Heart right ventricle (tissue), 16 donors: ENCODE measurements at regions not wholly inside any gene's neighbourhood (a gene's known extent, or its start where the extent isn't known, plus 50 kb on each side); places are given as distances from the start of the nearest gene placed in this dataset.

Source experiments
- ATAC-seq, 8 donors: fragments of 200-7000 bp; cut with Tn5 transposase; one replicate each; pipeline ENCODE4 v1.9.1; 2020; ENCODE audit warnings: mild to moderate bottlenecking in 8 of 8, moderate library complexity in 8 of 8, moderate number of reproducible peaks in 1 of 8
- DNase-seq, 2 donors: peaks; one replicate each; pipeline ENCODE4 v3.0.0-alpha.2; 2020
- H3K27ac ChIP-seq, 10 donors: fragments of 200-600 bp; sonication (generic) in 2 of 10; one replicate each; pipeline versions ENCODE4 v1.5.0 to v1.8.0; 2020 to 2022; ENCODE audit warnings: mild to moderate bottlenecking in 3 of 10
- H3K27me3 ChIP-seq, 7 donors: fragments of 200-600 bp; one replicate each; pipeline ENCODE4 v1.8.0; 2021 to 2022; ENCODE audit warnings: mild to moderate bottlenecking in 2 of 7
- H3K36me3 ChIP-seq, 9 donors: fragments of 200-600 bp; sonication (generic) in 1 of 9; one replicate each; pipeline versions ENCODE4 v1.5.0 to v1.8.0; 2020 to 2022; ENCODE audit warnings: mild to moderate bottlenecking in 2 of 9
- H3K4me1 ChIP-seq, 9 donors: fragments of 200-600 bp; sonication (generic) in 1 of 9; one replicate each; pipeline versions ENCODE4 v1.5.0 to v1.8.0; 2020 to 2022; ENCODE audit warnings: mild to moderate bottlenecking in 4 of 9
- H3K4me3 ChIP-seq, 10 donors: fragments of 200-600 bp; sonication (generic) in 2 of 10; one replicate each; pipeline versions ENCODE4 v1.5.0 to v1.8.0; 2020 to 2022; ENCODE audit warnings: mild to moderate bottlenecking in 7 of 10, moderate library complexity in 2 of 10
- H3K9me3 ChIP-seq, 11 donors: fragments of 200-600 bp in 10 of 11; sonication (generic) in 2 of 11; one replicate each; pipeline versions ENCODE4 v1.5.0 to v1.8.0; 2013 to 2022; ENCODE audit warnings: mild to moderate bottlenecking in 2 of 11, control low read depth in 1 of 11, moderate library complexity in 1 of 11
- CTCF ChIP-seq, 9 donors: fragments of 200-600 bp; sonication (generic) in 2 of 9; IDR thresholded peaks; one replicate each; pipeline versions ENCODE4 v1.5.0 to v1.8.0; 2021 to 2022; ENCODE audit warnings: antibody characterized with exemption in 9 of 9, mild to moderate bottlenecking in 5 of 9, moderate library complexity in 1 of 9
- WGBS, 2 donors: extraction: QIAGEN DNeasy Blood & Tissue Kit; methylation state at CpG; one replicate each; pipeline ENCODE4 v1.1.7; 2013; ENCODE audit warnings: inconsistent platforms in 1 of 2; 5-methylcytosine and 5-hydroxymethylcytosine counted together
- intact Hi-C, 10 donors: fragments of 100-400 bp; cut with DNase I; formaldehyde crosslinking; loops; one replicate each; pipeline versions ENCODE4 v1.11.1 to v1.14.2; 2022
- donor health status: Arrhythmogenic right ventricular cardiomyopathy.
- donor health status: ischemic (EF 13 %, LVEDD 7.1; RV severe dilation, severe dysfunction).
- donor health status: healthy with polysubstance abuse.
- donor health status: DM: no; HTN: yes; CAD: no.
- donor health status: DM: no; HTN: no; CAD: no.
- donor health status: ischemic (EF 25% LVEDD 6.9; RV normal size, moderate dysfunction).
- donor health status: ischemic (EF 25% LVEDD 5.7; RV mildly dilated, moderate dysfunction).
- donor health status: healthy.
- donor health status: DM: yes; HTN: yes; CAD: no.
- donor health status: Ischemic cardiomyopathy.
- donor health status: ischemic (EF 35%, LVEDD 5.7; RV mildly dilated, moderate dysfunction).
- donor health status: nonischemic (EF 11% LVEDD 7.7; RV severe dilation, severe dysfunction).
- donor health status: DM: yes; HTN: yes; CAD: no.
- donor health status: PGD.
- donor health status: ischemic (EF 29% LVEDD 5.4; RV normal size, mild dysfunction).
- donor health status: nonischemic (EF 23%, LVEDD 6.1; RV moderate dilation, normal function).

- intact Hi-C loops: loop anchor here in 1 of 10 donors (10.0 kb wide), 1 partner anchor 197 kb away; no protein-coding TSS in a partner anchor
- 90 to 91% methylated on average over 5 of the region's 5 CpGs for WGBS, 2 donors
- H3K27me3 ChIP-seq: peaks cover 0 to 16% (median 0%) of the 10 kb centered on the region in 7 donors
Measured at GRCh38 chr16:87077750-87078127, 239.5 kb downstream of the C16orf95 start.

GRCh38 chr16:87080571-87081167 is 236.5 kb downstream of the C16orf95 start:
- intact Hi-C loops: no loop called here
- no peak overlapping the region for H3K4me3 ChIP-seq
- peaks cover 0 to 12% (median 0%) of the 10 kb centered on the region in 7 donors for H3K27me3 ChIP-seq
- no peaks in the 10 kb centered on the region for H3K4me1 ChIP-seq
- no peak for ATAC-seq
- H3K9me3 ChIP-seq: peaks cover 0 to 61% (median 33%) of the 10 kb centered on the region in 11 donors
- 76 to 80% methylated on average over 4 of the region's 4 CpGs for WGBS, 2 donors
- no peak for DNase-seq
- TF ChIP-seq CTCF (IDR thresholded peaks at IDR 0.05): no peak
- H3K36me3 ChIP-seq: no peaks in the 10 kb centered on the region
- no peak overlapping the region for H3K27ac ChIP-seq

More at GRCh38 chr16:87077750-87078127, 239.5 kb downstream of the C16orf95 start:
- no peak overlapping the region for H3K27ac ChIP-seq
- no peak overlapping the region for H3K4me3 ChIP-seq
- DNase-seq: no peak
- H3K36me3 ChIP-seq: no peaks in the 10 kb centered on the region
- no peak for TF ChIP-seq CTCF (IDR thresholded peaks at IDR 0.05)
- H3K9me3 ChIP-seq: peaks cover 0 to 37% (median 23%) of the 10 kb centered on the region in 11 donors
- ATAC-seq: no peak
- H3K4me1 ChIP-seq: no peaks in the 10 kb centered on the region

- no peak overlapping the region for H3K4me3 ChIP-seq
- no peak for TF ChIP-seq CTCF (IDR thresholded peaks at IDR 0.05)
- ATAC-seq (no peak), DNase-seq (no peak)
- peaks cover 0 to 5% (median 0%) of the 10 kb centered on the region in 7 donors for H3K27me3 ChIP-seq
- H3K36me3 ChIP-seq: no peaks in the 10 kb centered on the region
- H3K27ac ChIP-seq: no peak overlapping the region
- intact Hi-C loops: no loop called here
- H3K9me3 ChIP-seq: peaks cover 0 to 47% (median 24%) of the 10 kb centered on the region in 11 donors
- 83 to 85% methylated on average over 5 of the region's 5 CpGs for WGBS, 2 donors
- H3K4me1 ChIP-seq: no peaks in the 10 kb centered on the region
Measured at GRCh38 chr16:87085441-87085840, 231.8 kb downstream of the C16orf95 start.

GRCh38 chr16:87086156-87086555 is 231.0 kb downstream of the C16orf95 start:
- WGBS, 2 donors: 83 to 88% methylated on average over 4 of the region's 4 CpGs
- Histone ChIP-seq H3K36me3 (no peaks in the 10 kb centered on the region), H3K4me3 (no peak overlapping the region), H3K9me3 (peaks cover 0 to 39% (median 19%) of the 10 kb centered on the region in 11 donors), H3K27me3 (peaks cover 0 to 5% (median 0%) of the 10 kb centered on the region in 7 donors), H3K27ac (no peak overlapping the region), H3K4me1 (no peaks in the 10 kb centered on the region)
- DNase-seq: no peak
- TF ChIP-seq CTCF (IDR thresholded peaks at IDR 0.05): no peak
- no peak for ATAC-seq
- intact Hi-C loops: no loop called here
